IPS DF 6.9 (cell line): ENCODE measurements at regions not wholly inside any gene's neighbourhood (a gene's known extent, or its start where the extent isn't known, plus 50 kb on each side); places are given as distances from the start of the nearest gene placed in this dataset.

ENCODE experiments used
- DNase-seq: peaks from one replicate; pipeline ENCODE4 v3.0.0-alpha.2; 2013; ENCODE audit warnings: low read depth, low spot score
- H3K27ac ChIP-seq: one replicate; pipeline ENCODE4 v1.5.1; 2013; ENCODE audit warnings: low read length, control low read depth
- H3K27me3 ChIP-seq: 2 replicates; pipeline ENCODE4 v1.6.1; 2013; ENCODE audit warnings: mild to moderate bottlenecking, low read length; ENCODE audit not compliant: control insufficient read depth, insufficient read depth
- H3K36me3 ChIP-seq: 2 replicates; pipeline ENCODE4 v1.6.1; 2013; ENCODE audit warnings: low read length; ENCODE audit not compliant: control insufficient read depth, insufficient read depth
- H3K4me1 ChIP-seq: 2 replicates; pipeline ENCODE4 v1.6.1; 2013; ENCODE audit warnings: low read length; ENCODE audit not compliant: control insufficient read depth, insufficient read depth
- H3K4me3 ChIP-seq: 2 replicates; pipeline ENCODE4 v1.5.1; 2013; ENCODE audit warnings: mild to moderate bottlenecking, low read length
- H3K9me3 ChIP-seq: 2 replicates; pipeline ENCODE4 v1.6.1; 2013; ENCODE audit warnings: low read length, inconsistent platforms; ENCODE audit not compliant: control insufficient read depth, insufficient read depth
- WGBS: extraction: QIAGEN DNeasy Blood & Tissue Kit; methylation state at CpG from one replicate; pipeline ENCODE4 v1.1.7; 2013; ENCODE audit warnings: mixed read lengths, missing lambda C conversion rate; ENCODE audit not compliant: insufficient read length, insufficient coverage; 5-methylcytosine and 5-hydroxymethylcytosine counted together

DNA sequence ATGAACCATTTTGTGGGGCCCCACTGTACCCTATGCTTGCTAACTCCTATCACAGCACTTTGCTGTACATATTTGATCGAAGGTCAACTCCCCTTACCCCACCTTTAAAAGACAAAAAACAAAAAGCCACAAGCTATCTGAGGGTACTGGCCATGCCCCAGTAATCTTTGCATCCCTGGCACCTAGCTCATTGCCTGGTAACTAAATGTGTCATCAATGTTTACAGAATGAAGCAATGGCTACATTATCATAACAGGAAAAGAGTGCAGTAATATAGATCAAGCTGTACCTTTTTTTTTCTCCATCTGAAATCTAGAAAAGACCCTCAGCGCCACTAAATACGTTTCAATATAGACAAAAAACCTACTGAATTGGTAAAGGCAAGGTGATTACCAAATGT is 188.0 kb downstream of the ELAVL2 start:
- no CpG with 5 or more reads among the region's 3 CpGs for WGBS
- DNase-seq, result no peak

GRCh38 chr9:23638837-23639426 is 187.1 kb downstream of the ELAVL2 start:
- Histone ChIP-seq H3K27ac (no peak overlapping the region), H3K9me3 (no peaks in the 10 kb centered on the region), H3K36me3 (peaks cover 3% of the 10 kb centered on the region; the same call in 1 of the 2 replicates), H3K4me3 (no peak overlapping the region), H3K4me1 (no peaks in the 10 kb centered on the region), H3K27me3 (no peaks in the 10 kb centered on the region)
- DNase-seq, result no peak
- WGBS, result no CpG with 5 or more reads among the region's 4 CpGs

More for the DNA sequence above, 188.0 kb downstream of the ELAVL2 start:
- Histone ChIP-seq H3K27ac (no peak overlapping the region), H3K9me3 (no peaks in the 10 kb centered on the region), H3K4me1 (no peaks in the 10 kb centered on the region), H3K27me3 (no peaks in the 10 kb centered on the region), H3K4me3 (no peak overlapping the region), H3K36me3 (peaks cover 3% of the 10 kb centered on the region; the same call in 1 of the 2 replicates)
